Esophagus muscularis mucosa (tissue), 3 donors: ENCODE measurements at regions not wholly inside any gene's neighbourhood (a gene's known extent, or its start where the extent isn't known, plus 50 kb on each side); places are given as distances from the start of the nearest gene placed in this dataset.
"Not testable (repeated sequence)": the region's sequence is repeated elsewhere in the genome, so short reads cannot be mapped to it uniquely, and the experiment has no call there.

Experiments used
- POLR2A ChIP-seq: fragments of 450-650 bp; IDR thresholded peaks from one replicate; pipeline ENCODE4 v1.6.1; 2017; ENCODE audit warnings: antibody characterized with exemption, moderate library complexity, mild to moderate bottlenecking, low read depth
- POLR2AphosphoS5 ChIP-seq, 2 donors: sonication (generic); formaldehyde crosslinking; IDR thresholded peaks; one replicate each; pipeline ENCODE4 v1.6.1; 2017; ENCODE audit warnings: antibody characterized with exemption in 2 of 2
- TF ChIP-seq, protein P1 (sequence below), 3 experiments: fragments of 200-600 bp in 2 of 3; fragments of 450-650 bp in 1 of 3; sonication (generic) in 2 of 3; IDR thresholded peaks; one replicate each; pipeline ENCODE4 v1.5.1; 2017 to 2019; ENCODE audit warnings: antibody characterized with exemption in 3 of 3, mild to moderate bottlenecking in 2 of 3, moderate library complexity in 1 of 3

DNA sequence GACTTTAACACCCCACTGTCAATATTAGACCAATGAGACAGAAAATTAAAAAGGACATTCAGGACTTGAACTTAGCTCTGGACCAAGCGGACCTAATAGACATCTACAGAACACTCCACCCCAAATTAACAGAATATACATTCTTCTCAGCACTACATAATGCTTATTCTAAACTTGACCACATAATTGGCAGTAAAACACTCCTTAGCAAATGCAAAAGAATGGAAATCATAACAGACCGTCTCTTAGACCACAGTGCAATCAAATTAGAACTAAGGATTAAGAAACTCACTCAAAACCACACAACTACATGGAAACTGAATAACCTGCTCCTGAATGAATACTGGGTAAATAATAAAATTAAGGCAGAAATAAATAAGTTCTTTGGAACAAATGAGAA lies 138.2 kb upstream of the PDE4B start:
- not testable (repeated sequence) for TF ChIP-seq POLR2AphosphoS5 (IDR thresholded peaks at IDR 0.05); POLR2A
- TF ChIP-seq, protein P1, sequence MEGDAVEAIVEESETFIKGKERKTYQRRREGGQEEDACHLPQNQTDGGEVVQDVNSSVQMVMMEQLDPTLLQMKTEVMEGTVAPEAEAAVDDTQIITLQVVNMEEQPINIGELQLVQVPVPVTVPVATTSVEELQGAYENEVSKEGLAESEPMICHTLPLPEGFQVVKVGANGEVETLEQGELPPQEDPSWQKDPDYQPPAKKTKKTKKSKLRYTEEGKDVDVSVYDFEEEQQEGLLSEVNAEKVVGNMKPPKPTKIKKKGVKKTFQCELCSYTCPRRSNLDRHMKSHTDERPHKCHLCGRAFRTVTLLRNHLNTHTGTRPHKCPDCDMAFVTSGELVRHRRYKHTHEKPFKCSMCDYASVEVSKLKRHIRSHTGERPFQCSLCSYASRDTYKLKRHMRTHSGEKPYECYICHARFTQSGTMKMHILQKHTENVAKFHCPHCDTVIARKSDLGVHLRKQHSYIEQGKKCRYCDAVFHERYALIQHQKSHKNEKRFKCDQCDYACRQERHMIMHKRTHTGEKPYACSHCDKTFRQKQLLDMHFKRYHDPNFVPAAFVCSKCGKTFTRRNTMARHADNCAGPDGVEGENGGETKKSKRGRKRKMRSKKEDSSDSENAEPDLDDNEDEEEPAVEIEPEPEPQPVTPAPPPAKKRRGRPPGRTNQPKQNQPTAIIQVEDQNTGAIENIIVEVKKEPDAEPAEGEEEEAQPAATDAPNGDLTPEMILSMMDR (IDR thresholded peaks at IDR 0.05) = not testable (repeated sequence)
